Thoracic aorta (tissue), 2 donors: ENCODE measurements at regions not wholly inside any gene's neighbourhood (a gene's known extent, or its start where the extent isn't known, plus 50 kb on each side); places are given as distances from the start of the nearest gene placed in this dataset.
A peak's percentile ranks its signal among the peaks of the same experiment; 100 is the strongest.

Experiments used
- ATAC-seq: fragments of 150-250 bp; one replicate; pipeline ENCODE4 v1.8.0; 2017; ENCODE audit warnings: low read depth; ENCODE audit not compliant: insufficient number of reproducible peaks, low FRiP score
- DNase-seq: peaks from one replicate; pipeline ENCODE4 v3.0.0-alpha.2; 2020; ENCODE audit warnings: low spot score
- H3K27ac ChIP-seq, 2 donors: fragments of 200-600 bp; sonication (generic); 1 replicate in 1 of 2; 2 replicates in 1 of 2; pipeline ENCODE4 v1.5.1; 2016; ENCODE audit warnings: mild to moderate bottlenecking in 2 of 2, moderate library complexity in 2 of 2
- H3K27me3 ChIP-seq: fragments of 200-600 bp; sonication (generic); replicated peaks from 2 replicates; pipeline ENCODE4 v1.6.0; 2016; ENCODE audit warnings: mild to moderate bottlenecking; ENCODE audit not compliant: insufficient read depth
- H3K36me3 ChIP-seq: fragments of 200-600 bp; sonication (generic); one replicate; pipeline ENCODE4 v1.5.1; 2016
- H3K4me1 ChIP-seq, 2 donors: fragments of 200-600 bp; sonication (generic); 1 replicate in 1 of 2; 2 replicates in 1 of 2; pipeline versions ENCODE4 v1.5.1 to v1.6.0; 2016; ENCODE audit warnings: low read depth in 2 of 2, mild to moderate bottlenecking in 1 of 2; ENCODE audit not compliant: control insufficient read depth in 1 of 2
- H3K4me3 ChIP-seq: fragments of 200-600 bp; sonication (generic); 2 replicates; pipeline ENCODE4 v1.5.1; 2016; ENCODE audit warnings: mild to moderate bottlenecking
- H3K9me3 ChIP-seq: fragments of 200-600 bp; sonication (generic); 2 replicates; pipeline ENCODE4 v1.5.1; 2016
- CTCF ChIP-seq: fragments of 200-600 bp; sonication (generic); IDR thresholded peaks from one replicate; pipeline ENCODE4 v1.5.1; 2019; ENCODE audit warnings: antibody characterized with exemption

DNA sequence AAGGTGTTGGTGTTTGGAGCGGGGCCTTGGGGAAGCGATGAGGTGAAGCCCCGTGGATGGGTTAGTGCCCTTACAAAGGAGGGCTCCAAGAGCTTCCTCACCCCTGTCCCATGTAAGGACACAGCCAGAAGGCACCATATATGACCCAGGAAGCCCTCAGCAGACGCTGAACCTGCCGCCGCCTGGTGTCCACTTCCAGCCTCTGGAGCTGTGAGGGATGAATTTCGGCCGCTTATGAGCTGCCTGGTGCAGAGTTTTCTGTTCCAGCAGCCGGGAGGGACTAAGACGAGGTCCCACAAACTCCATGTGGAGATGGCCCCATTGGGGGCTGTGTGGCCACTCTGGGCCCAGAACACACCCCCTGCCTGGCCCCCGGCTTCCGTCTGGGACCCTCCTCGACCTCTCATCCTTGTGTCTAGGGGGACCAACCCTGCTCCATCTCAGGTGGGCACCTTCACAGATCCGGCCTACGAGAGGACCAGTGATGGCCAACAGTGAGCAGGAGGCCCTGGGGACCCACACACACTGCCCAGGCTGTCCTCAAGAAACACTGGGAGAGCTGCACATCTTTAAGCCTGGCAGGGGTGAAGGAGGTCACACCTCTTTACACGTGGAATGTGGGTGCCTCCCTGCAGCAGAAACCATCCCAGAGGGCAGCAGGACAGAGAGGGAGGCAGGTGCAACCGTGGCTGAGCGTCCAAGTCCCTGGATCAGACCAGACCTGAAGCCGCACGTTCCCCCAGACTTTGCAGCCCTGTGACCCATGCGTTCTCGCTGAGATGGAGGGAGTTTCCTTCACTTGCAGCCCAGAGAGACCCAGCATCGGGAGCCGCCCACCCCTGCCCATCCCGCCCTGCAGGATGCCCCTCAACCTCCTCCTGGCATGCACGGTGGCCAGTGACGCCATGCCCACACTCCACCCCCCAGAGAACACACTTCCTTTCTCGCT, 96.1 kb downstream of the PDGFA start:
- Histone ChIP-seq H3K27me3 (no peaks in the 10 kb centered on the region), H3K27ac (no peak overlapping the region), H3K4me3 (no peak overlapping the region), H3K4me1 (peaks cover 13 to 26% of the 10 kb centered on the region in 2 donors), H3K9me3 (no peaks in the 10 kb centered on the region), H3K36me3 (no peaks in the 10 kb centered on the region)
- no peak for TF ChIP-seq CTCF
- DNase-seq (no peak), ATAC-seq (no peak)

DNA sequence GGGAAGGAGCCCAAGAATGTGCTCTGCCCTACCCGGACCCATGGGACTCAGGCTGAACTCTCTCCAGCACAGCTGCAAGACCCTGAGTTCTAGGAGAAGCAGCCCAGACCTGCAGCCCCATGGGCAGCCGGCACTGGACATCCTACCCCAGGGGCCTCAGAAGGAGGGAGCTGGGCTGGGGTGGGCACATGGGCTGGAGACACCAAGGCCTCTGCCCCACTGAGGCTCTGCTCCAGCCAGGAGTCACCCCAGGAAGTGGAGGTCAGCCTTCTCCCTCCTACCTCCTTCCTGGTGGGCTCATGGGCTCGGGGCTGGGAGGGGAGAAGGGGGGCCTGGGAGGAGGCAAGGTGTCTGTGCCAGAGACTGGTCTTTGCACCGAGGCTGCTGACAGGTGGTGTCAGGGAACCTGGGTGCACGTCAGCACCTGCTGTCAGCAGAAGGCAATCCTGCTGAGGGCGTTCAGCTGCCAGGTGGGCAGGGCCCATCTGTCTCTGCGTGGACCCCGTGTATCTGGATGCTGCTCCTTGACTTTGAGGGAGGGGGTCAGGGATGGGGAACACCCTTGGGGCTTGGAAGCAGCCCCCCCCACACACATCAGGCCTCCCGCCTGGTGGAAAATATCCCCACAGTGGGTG, 95.2 kb downstream of the PDGFA start:
- no peaks in the 10 kb centered on the region for H3K9me3 ChIP-seq
- no peaks in the 10 kb centered on the region for H3K36me3 ChIP-seq
- no peak for TF ChIP-seq CTCF
- ATAC-seq (no peak), DNase-seq (no peak)
- no peaks in the 10 kb centered on the region for H3K27me3 ChIP-seq
- peak overlapping the region; percentile 46 for H3K4me3 ChIP-seq
- peaks cover 13 to 21% of the 10 kb centered on the region in 2 donors for H3K4me1 ChIP-seq
- peak overlapping the region in 1 of 2 donors; percentile 0 for H3K27ac ChIP-seq

DNA sequence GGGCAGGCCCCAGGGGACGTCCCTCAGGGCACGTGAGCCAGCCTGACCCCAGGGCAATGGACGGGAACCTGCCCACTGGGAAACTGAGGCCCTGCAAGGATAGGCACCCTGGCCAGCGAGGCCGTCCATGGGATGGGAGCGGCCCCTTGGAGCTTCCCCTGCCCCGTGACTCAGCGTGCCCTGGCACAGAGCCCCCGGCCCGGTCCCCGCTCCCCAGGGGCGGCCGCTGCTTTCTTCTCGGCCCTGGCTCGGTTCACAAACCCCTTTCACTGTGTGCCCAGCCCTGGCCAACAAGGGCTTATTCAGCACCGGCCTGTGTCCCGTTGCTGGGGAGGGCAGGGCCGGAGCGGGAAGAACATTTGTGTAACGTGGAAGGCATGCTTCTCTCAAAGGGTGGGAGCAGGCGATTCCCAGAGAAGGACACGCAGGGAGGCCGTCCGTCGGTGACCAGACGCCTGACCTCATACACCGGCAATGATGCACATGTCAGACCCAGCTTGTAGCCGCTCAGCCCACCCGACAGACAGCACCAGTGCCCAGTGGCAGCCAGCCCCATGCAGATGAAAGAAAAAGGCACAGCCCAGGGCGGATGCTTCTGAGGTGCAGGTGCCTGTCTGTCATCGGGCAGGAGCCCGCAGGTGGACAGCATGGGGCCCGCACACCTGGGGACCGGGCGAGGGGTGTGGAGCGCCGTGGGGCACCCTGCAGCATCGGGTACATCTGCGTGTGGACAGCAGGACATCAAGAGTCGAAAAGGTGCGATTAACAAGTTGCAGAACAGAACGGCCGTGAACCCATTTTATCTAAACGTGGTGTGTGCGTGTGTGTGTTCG, 94.5 kb downstream of the PDGFA start:
- TF ChIP-seq CTCF = no peak
- peak; percentile 45 for ATAC-seq
- peak overlapping the region in 1 of 2 donors; percentile 0 for H3K27ac ChIP-seq
- H3K9me3 ChIP-seq = no peaks in the 10 kb centered on the region
- DNase-seq = peak; percentile 36
- H3K4me1 ChIP-seq = peaks cover 13 to 21% of the 10 kb centered on the region in 2 donors
- H3K4me3 ChIP-seq = peak overlapping the region; percentile 46
- no peaks in the 10 kb centered on the region for H3K27me3 ChIP-seq
- no peaks in the 10 kb centered on the region for H3K36me3 ChIP-seq

- Histone ChIP-seq H3K36me3 (no peaks in the 10 kb centered on the region), H3K9me3 (no peaks in the 10 kb centered on the region), H3K27me3 (no peaks in the 10 kb centered on the region), H3K4me3 (peak overlapping the region; percentile 8), H3K4me1 (peaks cover 13 to 21% of the 10 kb centered on the region in 2 donors), H3K27ac (no peak overlapping the region)
- ATAC-seq (no peak), DNase-seq (no peak)
- TF ChIP-seq CTCF = no peak
These were observed 93.9 kb downstream of the PDGFA start for GRCh38 chr7:425794-426188.
